Endothelial cell of umbilical vein (primary cell): ENCODE measurements at regions not wholly inside any gene's neighbourhood (a gene's known extent, or its start where the extent isn't known, plus 50 kb on each side); places are given as distances from the start of the nearest gene placed in this dataset.

Experiments
- BruUV-seq: library from RNA; stranded (reverse); fragments of 400-500 nt; replicated peaks from 2 replicates; lab custom pipeline; 2021; lab: Mats Ljungman, UMichigan
- CTCF ChIA-PET: fragments of 300-600, 350-600 bp; sonication (Branson Sonifier 250); formaldehyde crosslinking; loops from one replicate; lab custom pipeline; 2021; ENCODE audit warnings: antibody characterized with exemption, inconsistent platforms; lab: Charles Lee
- POLR2A ChIA-PET: fragments of 300-600, 350-600 bp; sonication (Branson Sonifier 250); formaldehyde crosslinking; loops from one replicate; lab custom pipeline; 2021; ENCODE audit warnings: antibody characterized with exemption, inconsistent platforms; lab: Charles Lee
- DNase-seq: peaks from one replicate; pipeline ENCODE4 v3.0.0-alpha.2; 2011; ENCODE audit warnings: low read depth, low spot score
- FAIRE-seq: peaks from 2 replicates; lab custom pipeline; 2011; peaks lifted over from hg19 to GRCh38; lab: Jason Lieb, UNC
- H2AFZ ChIP-seq: 2 replicates; pipeline ENCODE4 v1.6.0; 2012; ENCODE audit warnings: low read depth, low read length, control low read depth, inconsistent platforms
- H3K27ac ChIP-seq: 2 replicates; pipeline ENCODE4 v1.5.1; 2011; ENCODE audit warnings: low read depth, mild to moderate bottlenecking, control low read depth, low read length, moderate library complexity; ENCODE audit not compliant: insufficient read depth
- H3K27me3 ChIP-seq, 2 experiments: 2 replicates each; pipeline versions ENCODE4 v1.6.0 to v1.6.1; 2011; ENCODE audit warnings: low read length in 2 of 2, mixed read lengths in 1 of 2; ENCODE audit not compliant: control insufficient read depth in 2 of 2, insufficient read depth in 2 of 2
- H3K36me3 ChIP-seq, 2 experiments: 2 replicates in 1 of 2; 3 replicates in 1 of 2; pipeline ENCODE4 v1.5.1; 2011; ENCODE audit warnings: low read length in 2 of 2, mild to moderate bottlenecking in 1 of 2, moderate library complexity in 1 of 2; ENCODE audit not compliant: control insufficient read depth in 2 of 2, insufficient read depth in 2 of 2; ENCODE audit errors: extremely low read depth in 1 of 2
- H3K4me1 ChIP-seq: 3 replicates; pipeline ENCODE4 v1.5.1; 2011; ENCODE audit warnings: mild to moderate bottlenecking, low read length; ENCODE audit not compliant: control insufficient read depth, insufficient read depth; ENCODE audit errors: extremely low read depth
- H3K4me2 ChIP-seq: 2 replicates; pipeline ENCODE4 v1.6.1; 2011; ENCODE audit warnings: low read length, control low read depth, mixed read lengths; ENCODE audit not compliant: insufficient read depth
- H3K4me3 ChIP-seq, 3 experiments: fragments of 200-600 bp in 1 of 3; sonication (generic), shearing (Covaris generic) in 1 of 3; replicated peaks in 1 of 3; 2 replicates each; pipeline ENCODE4 v1.5.1; 2011 to 2016; ENCODE audit warnings: control low read depth in 3 of 3, low read length in 3 of 3, mild to moderate bottlenecking in 2 of 3, inconsistent platforms in 1 of 3, low read depth in 1 of 3, moderate library complexity in 1 of 3; ENCODE audit not compliant: insufficient read depth in 1 of 3
- H3K79me2 ChIP-seq: 2 replicates; pipeline ENCODE4 v1.6.0; 2012; ENCODE audit warnings: low read length, inconsistent platforms; ENCODE audit not compliant: control insufficient read depth, insufficient read depth
- H3K9ac ChIP-seq: replicated peaks from 2 replicates; pipeline ENCODE3; 2011; ENCODE audit warnings: low read length, control low read depth; ENCODE audit not compliant: insufficient read depth; ENCODE audit errors: extremely low read depth
- H3K9me1 ChIP-seq: replicated peaks from 3 replicates; pipeline ENCODE4 v1.6.0; 2011; ENCODE audit warnings: mild to moderate bottlenecking, low read length; ENCODE audit not compliant: control insufficient read depth, insufficient read depth; ENCODE audit errors: extremely low read depth
- H3K9me3 ChIP-seq: replicated peaks from 2 replicates; pipeline ENCODE4 v1.5.1; 2012; ENCODE audit warnings: low read length, inconsistent platforms; ENCODE audit not compliant: control insufficient read depth, insufficient read depth
- H4K20me1 ChIP-seq: replicated peaks from 2 replicates; pipeline ENCODE3; 2011; ENCODE audit warnings: mild to moderate bottlenecking, low read length; ENCODE audit not compliant: control insufficient read depth, insufficient read depth; ENCODE audit errors: extremely low read depth
- CTCF ChIP-seq, 2 donors: IDR thresholded peaks; 1 replicate in 1 of 2; 2 replicates in 1 of 2; pipeline ENCODE4 v1.5.1; 2011; ENCODE audit warnings: low read length in 2 of 2, mild to moderate bottlenecking in 2 of 2, moderate library complexity in 2 of 2, control low read depth in 1 of 2, inconsistent platforms in 1 of 2, low read depth in 1 of 2; ENCODE audit not compliant: insufficient read depth in 1 of 2; ENCODE audit errors: extremely low read depth in 1 of 2
- EZH2 ChIP-seq: IDR thresholded peaks from 2 replicates; pipeline ENCODE4 v1.6.1; 2012; ENCODE audit warnings: borderline replicate concordance, low read depth, mild to moderate bottlenecking, moderate library complexity, low read length, inconsistent platforms; ENCODE audit not compliant: severe bottlenecking
- FOS ChIP-seq: IDR thresholded peaks from 2 replicates; pipeline ENCODE4 v1.6.1; 2011; ENCODE audit warnings: mild to moderate bottlenecking, low read length, moderate library complexity, borderline replicate concordance; ENCODE audit not compliant: insufficient read depth
- GATA2 ChIP-seq: IDR thresholded peaks from 2 replicates; pipeline ENCODE4 v1.7.0; 2011; ENCODE audit warnings: low read depth, mild to moderate bottlenecking, moderate library complexity, mixed read lengths, low read length; ENCODE audit not compliant: insufficient read length, insufficient read depth
- JUN ChIP-seq: IDR thresholded peaks from 2 replicates; pipeline ENCODE4 v1.6.1; 2011; ENCODE audit warnings: borderline replicate concordance, low read depth; ENCODE audit not compliant: insufficient read length, insufficient read depth
- MAX ChIP-seq: IDR thresholded peaks from 2 replicates; pipeline ENCODE4 v1.6.1; 2011; ENCODE audit not compliant: insufficient read depth, insufficient read length
- MYC ChIP-seq: IDR thresholded peaks from one replicate; pipeline ENCODE4 v1.6.1; 2011; ENCODE audit warnings: mild to moderate bottlenecking, low read depth, low read length
- POLR2A ChIP-seq: IDR thresholded peaks from 2 replicates; pipeline ENCODE4 v1.6.1; 2012; ENCODE audit warnings: low read depth, mild to moderate bottlenecking, control low read depth, low read length
- POLR2AphosphoS5 ChIP-seq: IDR thresholded peaks from 2 replicates; pipeline ENCODE4 v1.6.1; 2012; ENCODE audit warnings: low read depth, mild to moderate bottlenecking, control low read depth, low read length, moderate library complexity; ENCODE audit not compliant: insufficient read depth
- dilution Hi-C: fragments of 300-500 bp; cut with MboI; formaldehyde crosslinking; loops from one replicate; pipeline ENCODE4 v1.15.0; 2019; ENCODE audit warnings: low sequenced_read_pairs; ENCODE audit not compliant: extremely low pct_ligation_motif_present
- intact Hi-C: fragments of 100-400 bp; cut with micrococcal nuclease; formaldehyde crosslinking; loops from one replicate; pipeline ENCODE4 v1.10.0; 2022

- Histone ChIP-seq H3K9me3 (no peaks in the 10 kb centered on the region), H3K4me2 (no peak overlapping the region), H3K4me1 (no peaks in the 10 kb centered on the region), H3K27ac (no peak overlapping the region), H2AFZ (no peak overlapping the region), H3K4me3 (no peak overlapping the region), H3K9ac (no peak overlapping the region), H4K20me1 (no peaks in the 10 kb centered on the region), H3K9me1 (no peaks in the 10 kb centered on the region), H3K36me3 (no peaks in the 10 kb centered on the region), H3K79me2 (no peaks in the 10 kb centered on the region), H3K27me3 (peaks cover 0 to 9% of the 10 kb centered on the region in 2 experiments)
- intact Hi-C loops (no loop called here), dilution Hi-C loops (no loop called here)
- no peak for TF ChIP-seq GATA2
- TF ChIP-seq POLR2AphosphoS5: no peak
- no peak for TF ChIP-seq MYC
- TF ChIP-seq CTCF (IDR thresholded peaks at IDR 0.05; ENCODE audit: extremely low read depth in 1 of 2, insufficient read depth in 1 of 2, low read depth in 1 of 2, low read length in 2 of 2): no peak
- no peak for TF ChIP-seq POLR2A
- no peak for TF ChIP-seq JUN
- no peak for TF ChIP-seq EZH2
- DNase-seq: no peak
- ChIA-PET CTCF (no interaction called here), POLR2A (no interaction called here)
- no peak for FAIRE-seq
- BruUV-seq: no TSS peak
These were observed 262.2 kb downstream of the MRTFB start for GRCh38 chr16:14333361-14333760.

- no peak for DNase-seq
- no peak for FAIRE-seq
- BruUV-seq: no TSS peak
- Histone ChIP-seq H3K27ac (no peak overlapping the region), H3K79me2 (no peaks in the 10 kb centered on the region), H3K36me3 (peaks cover 0 to 2% of the 10 kb centered on the region in 2 experiments), H3K4me2 (no peak overlapping the region), H4K20me1 (no peaks in the 10 kb centered on the region), H3K27me3 (peaks cover 0 to 9% of the 10 kb centered on the region in 2 experiments), H2AFZ (no peak overlapping the region), H3K4me3 (no peak overlapping the region), H3K9me3 (no peaks in the 10 kb centered on the region), H3K9ac (no peak overlapping the region), H3K9me1 (no peaks in the 10 kb centered on the region), H3K4me1 (no peaks in the 10 kb centered on the region)
- ChIA-PET POLR2A (no interaction called here), CTCF (no interaction called here)
- TF ChIP-seq CTCF (IDR thresholded peaks at IDR 0.05; ENCODE audit: extremely low read depth in 1 of 2, insufficient read depth in 1 of 2, low read depth in 1 of 2, low read length in 2 of 2) (no peak), FOS (no peak), JUN (no peak), MAX (no peak), POLR2A (no peak), MYC (no peak), POLR2AphosphoS5 (no peak), EZH2 (no peak)
- intact Hi-C loops: no loop called here
- dilution Hi-C loops: no loop called here
These were observed 259.9 kb downstream of the MRTFB start for GRCh38 chr16:14331020-14331419.
